ENCODE measurements at regions not wholly inside any gene's neighbourhood (a gene's known extent, or its start where the extent isn't known, plus 50 kb on each side); places are given as distances from the start of the nearest gene placed in this dataset.
A peak's percentile ranks its signal among the peaks of the same experiment; 100 is the strongest.
"Not testable (repeated sequence)": the region's sequence is repeated elsewhere in the genome, so short reads cannot be mapped to it uniquely, and the experiment has no call there.

- Histone ChIP-seq H3K9me3 (no peaks in the 10 kb centered on the region), H3K36me3 (no peaks in the 10 kb centered on the region), H3K27me3 (no peaks in the 10 kb centered on the region), H3K4me1 (no peaks in the 10 kb centered on the region), H3K27ac (no peak overlapping the region), H3K4me3 (no peak overlapping the region)
- TF ChIP-seq POLR2A (IDR thresholded peaks at IDR 0.05), result no peak
- no peak for TF ChIP-seq CTCF (IDR thresholded peaks at IDR 0.05)
- intact Hi-C loops (cut with DNase I; ENCODE audit: low total_unique reads), result no loop called here
- no peak for DNase-seq
Measured at GRCh38 chr7:94314413-94315410, 80.0 kb upstream of the COL1A2 start.

- H3K9me3 ChIP-seq; H3K36me3 ChIP-seq; H3K27ac ChIP-seq; intact Hi-C loops (cut with DNase I; ENCODE audit: low total_unique reads); H3K27me3 ChIP-seq; H3K4me3 ChIP-seq; H3K4me1 ChIP-seq; DNase-seq: not testable (repeated sequence)
Measured at GRCh38 chr7:94321138-94321537, 73.6 kb upstream of the COL1A2 start.

DNA sequence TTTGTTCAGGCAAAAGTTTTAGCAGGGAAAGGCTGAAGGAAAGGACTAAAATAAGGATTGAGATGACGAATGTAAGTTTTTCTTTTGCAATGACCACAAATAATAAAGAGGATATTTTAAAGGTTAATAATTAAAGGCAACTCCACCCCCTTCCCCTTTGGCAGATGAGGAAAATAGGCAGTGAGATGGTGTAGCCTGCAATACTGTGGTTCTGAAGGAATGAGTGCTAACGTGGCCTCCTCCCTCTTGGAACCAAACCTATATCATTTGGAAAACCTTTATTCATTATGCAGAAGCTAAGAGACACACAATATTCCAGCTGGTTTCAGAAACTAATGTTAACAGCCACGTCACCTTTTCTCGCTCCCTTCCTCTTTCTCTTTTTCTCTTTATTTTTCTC is 70.9 kb upstream of the COL1A2 start:
- Histone ChIP-seq H3K9me3 (no peaks in the 10 kb centered on the region), H3K36me3 (no peaks in the 10 kb centered on the region), H3K27ac (peak overlapping the region; percentile 69 to 74), H3K4me1 (no peaks in the 10 kb centered on the region), H3K4me3 (no peak overlapping the region), H3K27me3 (no peaks in the 10 kb centered on the region)
- TF ChIP-seq POLR2A (IDR thresholded peaks at IDR 0.05) (no peak), CTCF (IDR thresholded peaks at IDR 0.05) (no peak)
- no peak for DNase-seq
- intact Hi-C loops (cut with DNase I; ENCODE audit: low total_unique reads), result no loop called here

DNA sequence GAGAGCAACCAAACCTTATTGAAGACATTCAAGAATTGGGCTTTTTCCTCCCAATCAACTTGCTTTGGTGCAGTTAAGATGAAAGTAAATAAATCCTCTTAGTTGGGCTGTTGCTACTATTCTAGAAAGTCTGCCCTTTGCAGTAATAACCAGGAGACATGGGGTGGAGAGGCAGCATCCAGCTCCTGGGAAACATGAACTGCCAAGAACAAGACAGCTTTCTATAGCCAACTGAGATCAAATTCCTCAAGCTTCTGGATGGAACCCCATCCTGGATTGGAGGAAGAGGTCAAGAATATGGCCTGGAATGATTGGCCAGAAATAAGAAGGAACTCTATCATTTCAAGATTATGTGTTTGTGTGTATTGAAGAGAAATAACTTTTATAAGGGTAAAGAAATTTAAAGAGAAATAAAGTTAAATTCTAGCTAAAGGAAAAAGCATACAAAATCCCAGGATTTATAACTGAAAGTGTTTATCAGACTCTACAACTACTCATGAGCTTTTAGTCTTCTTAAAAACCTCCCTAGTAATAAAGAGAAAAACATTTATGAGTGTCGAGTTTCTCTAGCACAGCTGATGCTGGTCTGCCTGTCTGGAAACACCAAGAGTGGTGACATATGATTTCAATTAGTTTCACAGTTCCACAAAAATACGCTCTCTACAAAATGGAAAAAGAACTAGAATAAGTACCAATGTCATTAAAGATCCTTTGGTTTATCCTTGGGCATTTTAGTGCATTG is 70.1 kb upstream of the COL1A2 start:
- Histone ChIP-seq H3K27me3 (no peaks in the 10 kb centered on the region), H3K4me1 (no peaks in the 10 kb centered on the region), H3K4me3 (no peak overlapping the region), H3K36me3 (no peaks in the 10 kb centered on the region), H3K9me3 (no peaks in the 10 kb centered on the region), H3K27ac (peak overlapping the region; percentile 69 to 74)
- intact Hi-C loops (cut with DNase I; ENCODE audit: low total_unique reads), result no loop called here
- DNase-seq, result no peak
- TF ChIP-seq CTCF (IDR thresholded peaks at IDR 0.05) (no peak), POLR2A (IDR thresholded peaks at IDR 0.05) (no peak)

GRCh38 chr7:94325122-94325475 is 69.6 kb upstream of the COL1A2 start:
- H3K4me1 ChIP-seq, result no peaks in the 10 kb centered on the region
- no peaks in the 10 kb centered on the region for H3K36me3 ChIP-seq
- peak overlapping the region; percentile 69 to 74 for H3K27ac ChIP-seq
- no peak overlapping the region for H3K4me3 ChIP-seq
- intact Hi-C loops (cut with DNase I; ENCODE audit: low total_unique reads), result no loop called here
- no peaks in the 10 kb centered on the region for H3K27me3 ChIP-seq
- no peak for TF ChIP-seq POLR2A (IDR thresholded peaks at IDR 0.05)
- TF ChIP-seq CTCF (IDR thresholded peaks at IDR 0.05), result no peak
- H3K9me3 ChIP-seq, result no peaks in the 10 kb centered on the region
- DNase-seq, result no peak

Data from uterus (tissue), 3 donors.